Lower lobe of right lung (tissue), 2 donors: ENCODE measurements at regions not wholly inside any gene's neighbourhood (a gene's known extent, or its start where the extent isn't known, plus 50 kb on each side); places are given as distances from the start of the nearest gene placed in this dataset.
"Not testable (repeated sequence)": the region's sequence is repeated elsewhere in the genome, so short reads cannot be mapped to it uniquely, and the experiment has no call there.

Source experiments
- ATAC-seq, 2 donors: fragments of 200-7000 bp; cut with Tn5 transposase; one replicate each; pipeline ENCODE4 v1.9.1; 2020 to 2022; ENCODE audit warnings: mild to moderate bottlenecking in 2 of 2, moderate library complexity in 2 of 2
- DNase-seq: peaks from one replicate; pipeline ENCODE4 v3.0.0-alpha.2; 2020
- H3K27ac ChIP-seq: fragments of 200-600 bp; one replicate; pipeline ENCODE4 v1.8.0; 2022
- H3K27me3 ChIP-seq: fragments of 200-600 bp; one replicate; pipeline ENCODE4 v1.8.0; 2022; ENCODE audit warnings: low read depth
- H3K36me3 ChIP-seq: fragments of 200-600 bp; one replicate; pipeline ENCODE4 v1.8.0; 2022; ENCODE audit warnings: mild to moderate bottlenecking
- H3K4me1 ChIP-seq: fragments of 200-600 bp; one replicate; pipeline ENCODE4 v1.8.0; 2022
- H3K4me3 ChIP-seq: fragments of 200-600 bp; one replicate; pipeline ENCODE4 v1.8.0; 2022; ENCODE audit warnings: mild to moderate bottlenecking
- H3K9me3 ChIP-seq: fragments of 200-600 bp; one replicate; pipeline ENCODE4 v1.8.0; 2022
- intact Hi-C: fragments of 100-400 bp; cut with DNase I; formaldehyde crosslinking; loops from one replicate; pipeline ENCODE4 v1.11.0; 2022
- TF ChIP-seq, protein P1 (sequence below): fragments of 200-600 bp; IDR thresholded peaks from one replicate; pipeline ENCODE4 v1.8.0; 2022; ENCODE audit warnings: antibody characterized with exemption, mild to moderate bottlenecking
- donor health status: DM: no; HTN: yes; CAD: no; lungs with severe emphysema.

DNA sequence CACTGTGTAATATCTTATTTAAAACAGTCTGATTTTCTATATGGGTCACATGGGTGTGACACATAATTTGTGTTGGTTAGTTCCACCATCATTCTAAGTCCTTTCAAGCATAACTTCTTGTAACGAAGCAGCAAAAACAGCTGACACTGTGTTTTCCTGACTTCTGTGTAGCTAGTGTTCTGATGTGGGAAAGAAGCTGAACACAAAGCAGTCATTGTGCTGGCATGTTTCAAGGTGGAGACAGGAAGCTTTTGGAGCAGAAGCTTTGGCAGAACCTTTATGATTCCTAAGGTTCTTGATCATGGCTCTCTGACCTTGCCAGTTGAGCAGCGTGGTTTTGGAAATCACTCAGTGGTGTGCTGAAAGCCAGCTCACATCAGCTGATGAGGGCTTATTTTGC is 351.7 kb upstream of the MDGA2 start:
- H3K4me3 ChIP-seq, result no peak overlapping the region
- intact Hi-C loops, result no loop called here
- H3K36me3 ChIP-seq, result no peaks in the 10 kb centered on the region
- TF ChIP-seq, protein P1, sequence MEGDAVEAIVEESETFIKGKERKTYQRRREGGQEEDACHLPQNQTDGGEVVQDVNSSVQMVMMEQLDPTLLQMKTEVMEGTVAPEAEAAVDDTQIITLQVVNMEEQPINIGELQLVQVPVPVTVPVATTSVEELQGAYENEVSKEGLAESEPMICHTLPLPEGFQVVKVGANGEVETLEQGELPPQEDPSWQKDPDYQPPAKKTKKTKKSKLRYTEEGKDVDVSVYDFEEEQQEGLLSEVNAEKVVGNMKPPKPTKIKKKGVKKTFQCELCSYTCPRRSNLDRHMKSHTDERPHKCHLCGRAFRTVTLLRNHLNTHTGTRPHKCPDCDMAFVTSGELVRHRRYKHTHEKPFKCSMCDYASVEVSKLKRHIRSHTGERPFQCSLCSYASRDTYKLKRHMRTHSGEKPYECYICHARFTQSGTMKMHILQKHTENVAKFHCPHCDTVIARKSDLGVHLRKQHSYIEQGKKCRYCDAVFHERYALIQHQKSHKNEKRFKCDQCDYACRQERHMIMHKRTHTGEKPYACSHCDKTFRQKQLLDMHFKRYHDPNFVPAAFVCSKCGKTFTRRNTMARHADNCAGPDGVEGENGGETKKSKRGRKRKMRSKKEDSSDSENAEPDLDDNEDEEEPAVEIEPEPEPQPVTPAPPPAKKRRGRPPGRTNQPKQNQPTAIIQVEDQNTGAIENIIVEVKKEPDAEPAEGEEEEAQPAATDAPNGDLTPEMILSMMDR, result no peak
- no peaks in the 10 kb centered on the region for H3K27me3 ChIP-seq
- DNase-seq, result no peak
- no peak overlapping the region for H3K27ac ChIP-seq
- no peak for ATAC-seq
- no peaks in the 10 kb centered on the region for H3K4me1 ChIP-seq
- H3K9me3 ChIP-seq, result no peaks in the 10 kb centered on the region

DNA sequence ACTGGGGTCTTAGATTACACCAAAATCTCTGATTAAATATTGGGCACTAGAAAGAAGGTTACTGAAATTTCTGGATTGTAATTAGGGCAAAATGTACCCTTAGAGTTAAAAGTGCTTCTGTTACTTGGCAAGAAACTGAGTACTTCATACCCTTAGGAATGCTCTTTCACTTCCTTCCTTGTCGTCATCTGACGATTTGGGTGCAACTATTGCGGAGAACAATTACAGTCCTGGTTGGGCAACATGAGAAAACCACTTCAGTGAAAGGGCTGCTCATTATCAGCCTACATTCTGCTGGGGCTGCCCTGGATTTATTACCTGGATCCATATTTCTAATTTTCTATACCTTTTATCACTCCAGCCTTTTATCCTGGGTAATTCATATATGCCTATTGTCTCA is 348.5 kb upstream of the MDGA2 start:
- no peak overlapping the region for H3K27ac ChIP-seq
- intact Hi-C loops, result no loop called here
- H3K4me3 ChIP-seq, result no peak overlapping the region
- no peaks in the 10 kb centered on the region for H3K4me1 ChIP-seq
- ATAC-seq (peak; percentile 78 to 96), DNase-seq (no peak)
- no peaks in the 10 kb centered on the region for H3K9me3 ChIP-seq
- TF ChIP-seq, protein P1, result no peak
- no peaks in the 10 kb centered on the region for H3K36me3 ChIP-seq
- no peaks in the 10 kb centered on the region for H3K27me3 ChIP-seq

DNA sequence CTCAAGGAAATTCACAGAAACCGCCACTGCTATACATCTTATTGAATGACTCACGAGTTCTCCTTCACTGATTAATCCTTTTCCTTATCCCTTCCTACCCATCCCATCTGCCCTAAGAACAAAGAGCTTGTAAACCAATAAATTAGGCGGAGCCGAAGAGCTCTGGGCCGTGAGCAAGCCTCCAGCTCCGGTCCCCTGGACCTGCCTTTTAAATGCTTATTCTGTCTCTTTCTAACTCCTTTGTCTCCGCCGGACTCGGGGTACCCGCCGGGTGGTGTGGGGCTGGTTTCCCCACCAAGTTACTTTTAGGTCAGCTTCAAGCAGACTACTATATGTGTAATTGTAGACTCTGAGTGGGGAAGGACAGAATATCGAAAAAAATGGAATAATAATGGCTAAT is 336.1 kb upstream of the MDGA2 start:
- H3K27ac ChIP-seq, DNase-seq, H3K36me3 ChIP-seq, H3K4me3 ChIP-seq, H3K27me3 ChIP-seq, H3K4me1 ChIP-seq, intact Hi-C loops, ATAC-seq, H3K9me3 ChIP-seq: not testable (repeated sequence)

DNA sequence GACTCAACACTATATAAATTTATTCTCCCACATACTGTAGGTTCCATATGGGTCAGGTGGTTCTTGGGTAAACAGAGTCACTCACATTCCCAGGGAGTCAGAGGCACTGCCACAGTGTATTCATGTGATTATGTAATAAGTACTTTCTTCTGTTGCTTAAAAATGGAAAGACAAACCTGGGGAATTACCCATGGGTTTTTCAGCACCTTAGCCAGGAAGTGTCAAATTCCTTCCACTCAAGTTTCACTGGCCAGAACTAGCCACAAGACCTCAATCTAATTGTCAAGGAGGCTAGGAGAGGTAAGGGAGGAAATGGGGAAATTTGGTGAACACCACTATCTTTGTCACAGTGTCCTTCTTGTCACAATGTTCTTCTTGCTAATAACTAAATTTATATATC is 333.2 kb upstream of the MDGA2 start:
- no peaks in the 10 kb centered on the region for H3K27me3 ChIP-seq
- TF ChIP-seq, protein P1, result no peak
- no peaks in the 10 kb centered on the region for H3K36me3 ChIP-seq
- no peak overlapping the region for H3K4me3 ChIP-seq
- H3K27ac ChIP-seq, result no peak overlapping the region
- ATAC-seq (peak; percentile 51 to 82), DNase-seq (no peak)
- H3K9me3 ChIP-seq, result no peaks in the 10 kb centered on the region
- H3K4me1 ChIP-seq, result no peaks in the 10 kb centered on the region
- intact Hi-C loops, result no loop called here

DNA sequence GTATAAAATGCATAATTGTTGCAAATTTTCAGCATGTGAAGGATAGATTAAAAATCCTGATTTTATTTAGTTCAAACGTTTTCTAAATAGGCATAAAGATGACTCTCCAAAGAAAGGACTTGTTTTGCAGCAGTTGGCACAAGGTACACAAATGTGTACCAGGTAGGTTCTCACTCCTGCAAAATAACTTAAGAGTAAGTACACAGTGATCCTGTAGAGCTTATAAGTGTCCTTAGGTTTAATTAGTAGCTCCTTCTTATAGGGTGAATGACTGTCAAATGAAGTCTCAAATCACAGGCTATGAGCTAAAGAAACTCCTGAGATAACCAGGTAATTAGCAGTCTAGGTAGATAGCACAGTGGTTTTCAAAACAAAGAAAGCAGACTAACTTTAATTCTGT is 330.6 kb upstream of the MDGA2 start:
- no peak overlapping the region for H3K27ac ChIP-seq
- no peaks in the 10 kb centered on the region for H3K9me3 ChIP-seq
- H3K27me3 ChIP-seq, result no peaks in the 10 kb centered on the region
- intact Hi-C loops, result no loop called here
- TF ChIP-seq, protein P1, result no peak
- DNase-seq (no peak), ATAC-seq (peak in 1 of 2 donors; percentile 56)
- H3K4me1 ChIP-seq, result no peaks in the 10 kb centered on the region
- no peak overlapping the region for H3K4me3 ChIP-seq
- H3K36me3 ChIP-seq, result no peaks in the 10 kb centered on the region

DNA sequence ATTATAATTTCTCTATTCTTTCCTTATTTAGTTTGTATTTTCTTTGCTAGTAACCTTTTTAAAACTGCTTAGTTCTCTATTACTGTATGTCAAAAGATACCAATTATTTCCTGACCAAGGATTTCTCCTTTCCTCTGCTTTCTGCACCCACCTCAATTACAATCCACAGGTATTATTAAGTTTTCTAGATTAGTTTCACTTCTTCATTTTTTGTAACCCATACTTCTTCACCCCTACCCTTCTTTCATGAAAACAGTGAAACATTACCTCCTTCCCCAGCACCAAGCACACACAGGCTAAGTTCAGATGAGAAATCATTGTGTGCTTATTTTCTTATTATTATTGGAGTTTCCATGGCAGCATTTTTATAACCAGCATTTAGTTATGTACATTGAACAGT is 318.5 kb upstream of the MDGA2 start:
- no peaks in the 10 kb centered on the region for H3K27me3 ChIP-seq
- no peak for ATAC-seq
- intact Hi-C loops, result no loop called here
- H3K36me3 ChIP-seq, result no peaks in the 10 kb centered on the region
- no peaks in the 10 kb centered on the region for H3K4me1 ChIP-seq
- H3K27ac ChIP-seq, result no peak overlapping the region
- TF ChIP-seq, protein P1, result no peak
- H3K4me3 ChIP-seq, result no peak overlapping the region
- no peaks in the 10 kb centered on the region for H3K9me3 ChIP-seq
- DNase-seq, result no peak
